GM12873 (cell line): ENCODE measurements at regions not wholly inside any gene's neighbourhood (a gene's known extent, or its start where the extent isn't known, plus 50 kb on each side); places are given as distances from the start of the nearest gene placed in this dataset.

Experiments
- TF ChIP-seq, protein P1 (sequence below): IDR thresholded peaks from 2 replicates; pipeline ENCODE4 v1.5.1; 2012; ENCODE audit warnings: low read depth, mild to moderate bottlenecking, moderate library complexity, low read length, control low read depth; ENCODE audit not compliant: insufficient read depth; ENCODE audit errors: missing control alignments

DNA sequence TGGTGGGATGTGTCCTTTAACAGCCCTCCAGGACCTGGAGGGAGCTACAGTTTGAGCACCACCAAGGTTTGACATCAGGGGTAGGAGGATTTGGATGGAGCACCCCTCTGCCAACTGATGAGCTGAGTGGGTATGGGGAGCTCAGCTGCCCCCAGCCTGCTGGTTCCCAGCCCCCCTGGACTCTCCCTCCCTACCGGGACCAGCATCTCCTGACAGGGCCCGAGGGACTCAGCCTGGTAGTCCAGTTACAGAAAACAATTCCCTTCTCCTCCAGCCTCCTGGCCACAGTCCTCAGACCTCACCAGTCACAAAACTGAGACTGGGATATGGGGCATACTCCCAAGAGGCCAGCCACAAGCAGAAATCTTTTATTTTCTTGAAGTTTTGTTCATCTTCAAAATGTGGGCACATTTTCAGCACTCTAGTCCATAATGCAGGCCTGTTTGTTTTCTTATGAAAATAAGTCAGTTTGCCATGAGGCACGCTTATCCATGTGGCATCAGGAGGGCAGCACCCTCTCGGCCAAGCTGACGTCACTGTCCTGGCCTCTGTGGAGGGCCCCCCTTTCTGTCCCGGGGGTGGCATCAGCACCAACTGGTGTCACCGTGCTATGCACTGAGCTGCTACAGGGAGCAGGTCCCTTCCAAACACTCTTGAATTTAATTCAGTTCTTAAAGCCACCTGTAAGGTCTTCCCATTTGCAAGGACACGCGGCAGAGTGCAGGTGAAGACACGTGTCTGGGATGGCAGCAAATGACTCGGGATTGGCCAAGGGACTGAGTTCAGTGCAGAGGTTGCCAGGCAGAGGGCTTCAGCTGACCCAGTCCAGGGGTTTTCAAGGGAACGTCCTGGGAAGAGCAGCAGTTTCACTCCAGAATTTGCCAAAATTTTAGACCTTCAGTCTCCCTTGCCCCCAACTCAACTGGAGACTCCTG is 187.6 kb downstream of the GADD45G start:
- TF ChIP-seq, protein P1, sequence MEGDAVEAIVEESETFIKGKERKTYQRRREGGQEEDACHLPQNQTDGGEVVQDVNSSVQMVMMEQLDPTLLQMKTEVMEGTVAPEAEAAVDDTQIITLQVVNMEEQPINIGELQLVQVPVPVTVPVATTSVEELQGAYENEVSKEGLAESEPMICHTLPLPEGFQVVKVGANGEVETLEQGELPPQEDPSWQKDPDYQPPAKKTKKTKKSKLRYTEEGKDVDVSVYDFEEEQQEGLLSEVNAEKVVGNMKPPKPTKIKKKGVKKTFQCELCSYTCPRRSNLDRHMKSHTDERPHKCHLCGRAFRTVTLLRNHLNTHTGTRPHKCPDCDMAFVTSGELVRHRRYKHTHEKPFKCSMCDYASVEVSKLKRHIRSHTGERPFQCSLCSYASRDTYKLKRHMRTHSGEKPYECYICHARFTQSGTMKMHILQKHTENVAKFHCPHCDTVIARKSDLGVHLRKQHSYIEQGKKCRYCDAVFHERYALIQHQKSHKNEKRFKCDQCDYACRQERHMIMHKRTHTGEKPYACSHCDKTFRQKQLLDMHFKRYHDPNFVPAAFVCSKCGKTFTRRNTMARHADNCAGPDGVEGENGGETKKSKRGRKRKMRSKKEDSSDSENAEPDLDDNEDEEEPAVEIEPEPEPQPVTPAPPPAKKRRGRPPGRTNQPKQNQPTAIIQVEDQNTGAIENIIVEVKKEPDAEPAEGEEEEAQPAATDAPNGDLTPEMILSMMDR, result no peak

DNA sequence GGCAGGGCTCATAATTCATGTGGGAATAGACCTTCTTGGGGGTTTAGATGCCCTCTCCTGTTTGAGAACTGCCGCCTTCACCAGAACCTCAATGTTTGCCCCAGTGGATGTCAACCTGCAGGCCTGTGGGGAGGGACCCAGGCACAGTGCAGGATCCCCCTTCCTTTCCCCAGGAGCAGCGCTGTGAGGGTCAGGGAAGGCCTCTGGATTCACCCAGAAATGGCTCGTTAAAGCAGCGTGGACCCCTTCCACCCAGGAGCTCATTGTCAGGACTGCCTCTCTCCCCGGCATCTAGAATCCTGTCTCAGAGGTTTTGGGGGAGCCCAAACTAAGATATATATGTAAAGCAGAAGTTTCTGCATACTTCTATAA is 188.3 kb downstream of the GADD45G start:
- TF ChIP-seq, protein P1, result no peak

DNA sequence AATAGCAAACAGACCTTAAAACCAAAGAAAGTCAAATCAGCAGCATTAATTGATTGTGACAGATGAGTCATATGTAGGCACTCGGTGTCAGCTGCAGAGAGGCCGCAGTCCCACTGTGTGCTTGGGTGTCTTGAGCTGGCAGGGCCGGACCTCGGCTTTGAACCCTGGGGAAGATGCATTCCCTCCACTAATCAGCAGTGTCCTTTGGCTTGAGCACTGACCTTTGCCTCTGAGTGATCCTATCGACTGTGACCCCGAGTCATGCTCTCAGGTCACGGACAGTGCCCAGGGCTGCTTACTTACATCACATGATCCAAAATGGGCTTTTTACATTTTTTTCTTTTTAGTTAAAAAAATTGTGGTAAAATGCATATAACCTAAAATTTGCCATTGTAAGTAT is 188.7 kb downstream of the GADD45G start:
- TF ChIP-seq, protein P1, result no peak

DNA sequence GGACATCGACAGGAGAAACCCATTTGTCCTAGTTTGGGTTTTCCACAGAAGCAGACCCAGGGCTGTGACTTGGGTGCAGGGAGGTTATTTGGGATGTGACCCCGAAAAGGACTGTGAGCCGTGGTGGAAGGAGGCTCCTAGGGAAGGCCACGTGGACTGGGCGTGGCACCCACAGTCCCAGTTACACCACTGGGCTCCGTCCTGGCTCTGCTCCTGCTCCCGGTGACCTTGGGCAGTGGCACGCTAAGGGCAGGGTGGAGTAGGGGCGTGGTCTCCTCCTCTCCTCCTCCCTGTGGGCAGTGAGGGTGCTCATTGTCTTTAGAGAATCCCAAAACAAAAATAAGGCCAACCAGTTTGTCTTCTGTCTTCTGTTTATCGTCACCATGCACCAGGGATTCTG is 190.1 kb downstream of the GADD45G start:
- TF ChIP-seq, protein P1, result no peak

DNA sequence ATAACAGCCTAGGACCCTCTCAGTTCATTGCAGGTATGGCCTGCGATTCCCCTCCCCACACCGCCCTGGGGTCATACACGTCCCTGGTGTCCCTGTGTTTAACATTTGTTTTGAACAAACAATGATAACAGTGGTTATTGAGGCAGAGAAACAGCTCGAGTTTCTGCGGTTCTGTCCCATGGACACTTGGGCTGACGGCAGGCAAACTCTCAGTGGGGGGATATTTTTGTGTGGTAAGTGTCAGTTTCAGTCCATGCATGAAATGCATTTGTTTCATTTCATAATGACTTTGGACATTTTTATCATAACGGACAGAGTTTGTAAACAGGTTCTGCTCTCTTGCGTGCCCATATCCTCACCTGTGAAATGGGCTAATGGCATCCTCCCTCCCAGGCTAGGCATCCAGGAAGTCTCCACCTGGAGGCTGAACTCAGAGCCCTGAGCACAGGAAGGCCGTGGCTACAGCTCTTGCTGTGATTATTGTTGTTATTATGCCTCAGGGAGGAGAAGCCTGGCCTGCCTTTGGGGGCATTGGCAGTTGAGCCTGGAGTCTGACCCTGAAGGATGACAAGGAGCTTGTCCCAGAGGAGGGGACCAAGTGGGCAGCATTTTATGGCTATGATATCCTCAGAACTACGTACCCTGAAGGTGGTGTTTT is 190.9 kb downstream of the GADD45G start:
- TF ChIP-seq, protein P1, result no peak

DNA sequence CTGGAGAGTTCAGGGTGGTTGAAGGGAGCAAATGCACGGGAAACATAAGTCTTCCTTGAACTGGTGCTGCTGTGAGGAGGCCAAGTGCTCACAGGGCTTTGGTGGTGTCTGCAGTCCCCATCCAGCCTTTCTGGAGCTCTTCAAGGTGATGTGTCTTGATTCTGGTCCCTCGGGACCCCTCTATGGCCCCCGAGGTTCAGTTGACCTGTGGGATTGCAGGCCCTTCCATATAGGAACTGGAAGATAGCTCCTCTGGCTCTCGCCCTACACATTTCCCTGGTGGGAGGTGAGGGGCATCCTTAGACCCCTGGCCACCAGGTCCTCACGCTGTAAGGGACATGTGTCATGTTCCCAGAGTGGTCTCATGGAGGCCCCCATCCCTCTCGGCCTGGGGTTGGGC is 191.8 kb downstream of the GADD45G start:
- TF ChIP-seq, protein P1, result no peak

DNA sequence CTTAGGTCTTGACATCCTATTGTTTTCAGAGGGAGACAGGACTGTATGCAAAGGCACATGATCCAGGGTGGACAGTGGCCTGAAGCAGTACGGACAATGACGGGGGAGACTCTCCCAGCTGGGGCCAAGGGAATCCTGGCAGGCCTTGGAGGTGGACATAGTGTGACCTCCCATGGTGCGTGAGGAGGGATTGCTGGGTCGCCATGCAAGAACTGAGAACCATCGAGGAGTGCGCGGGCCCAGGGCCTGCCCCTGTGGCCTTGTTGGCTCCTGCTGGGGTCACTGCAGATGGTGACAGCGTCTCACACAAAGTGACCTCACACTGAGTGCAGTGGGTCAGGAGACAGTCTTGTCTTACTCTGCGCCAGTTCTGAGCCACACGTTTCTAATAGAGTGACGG is 192.4 kb downstream of the GADD45G start:
- TF ChIP-seq, protein P1, result no peak
